HCT116 (cell line): ENCODE measurements at regions not wholly inside any gene's neighbourhood (a gene's known extent, or its start where the extent isn't known, plus 50 kb on each side); places are given as distances from the start of the nearest gene placed in this dataset.

Experiments used
- ATAC-seq: fragments of 200-7000 bp; cut with Tn5 transposase; 2 replicates; pipeline ENCODE4 v1.9.1; 2020; ENCODE audit warnings: mild to moderate bottlenecking, moderate library complexity
- BruUV-seq: library from RNA; stranded (reverse); fragments of 400-500 nt; replicated peaks from 2 replicates; lab custom pipeline; 2021; lab: Mats Ljungman, UMichigan
- CTCF ChIA-PET: fragments of 300-600 bp; sonication (Branson Sonifier 250); formaldehyde crosslinking; loops from one replicate; lab custom pipeline; 2021; ENCODE audit warnings: antibody characterized with exemption; lab: Charles Lee
- POLR2A ChIA-PET: fragments of 300-600, 350-600 bp; sonication (Branson Sonifier 250); formaldehyde crosslinking; loops from one replicate; lab custom pipeline; 2021; ENCODE audit warnings: antibody characterized with exemption; lab: Charles Lee
- RAD21 ChIA-PET, 2 experiments: fragments of 300-600 bp; sonication (Branson Sonifier 250); formaldehyde crosslinking; loops; one replicate each; lab custom pipeline; 2023; ENCODE audit warnings: low total read pairs in 2 of 2; ENCODE audit not compliant: uncharacterized antibody in 2 of 2, unreplicated experiment in 2 of 2, low non-redundant PET in 1 of 2; lab: Charles Lee
- DNase-seq: peaks from one replicate; pipeline ENCODE4 v3.0.0-alpha.2; 2010; ENCODE audit warnings: low read depth, low spot score
- H2AFZ ChIP-seq: fragments of 200-600 bp; shearing (Covaris generic), sonication (generic); 2 replicates; pipeline ENCODE4 v1.6.1; 2017; ENCODE audit warnings: low read depth, mixed run types, mixed read lengths, antibody characterized with exemption, low read length; ENCODE audit not compliant: poor library complexity, severe bottlenecking
- H3K27ac ChIP-seq: 2 replicates; pipeline ENCODE4 v1.5.1; 2012; ENCODE audit warnings: low read depth, low read length
- H3K27me3 ChIP-seq: fragments of 200-600 bp; sonication (generic); 2 replicates; pipeline ENCODE4 v1.6.1; 2016; ENCODE audit warnings: mixed run types, low read length, mixed read lengths; ENCODE audit not compliant: insufficient read depth
- H3K36me3 ChIP-seq, 2 experiments: fragments of 200-500 bp in 1 of 2; fragments of 200-600 bp in 1 of 2; sonication (Bioruptor generic) in 1 of 2; sonication (generic) in 1 of 2; 2 replicates each; pipeline versions ENCODE4 v1.5.1 to v1.6.1; 2014 to 2016; ENCODE audit warnings: low read length in 2 of 2, inconsistent platforms in 1 of 2, mixed read lengths in 1 of 2, mixed run types in 1 of 2; ENCODE audit not compliant: insufficient read depth in 2 of 2, control insufficient read depth in 1 of 2
- H3K4me1 ChIP-seq, 2 experiments: fragments of 200-600 bp in 1 of 2; sonication (generic) in 1 of 2; 2 replicates each; pipeline versions ENCODE4 v1.5.1 to v1.6.1; 2012 to 2017; ENCODE audit warnings: low read length in 2 of 2, inconsistent platforms in 1 of 2, mild to moderate bottlenecking in 1 of 2, mixed read lengths in 1 of 2, mixed run types in 1 of 2, moderate library complexity in 1 of 2; ENCODE audit not compliant: insufficient read depth in 2 of 2, control insufficient read depth in 1 of 2
- H3K4me2 ChIP-seq: fragments of 200-600 bp; sonication (generic); 2 replicates; pipeline ENCODE4 v1.6.1; 2017; ENCODE audit warnings: mixed run types, low read length, mixed read lengths
- H3K4me3 ChIP-seq, 2 experiments: fragments of 200-600 bp in 1 of 2; sonication (generic) in 1 of 2; replicated peaks in 1 of 2; 2 replicates each; pipeline ENCODE4 v1.5.1; 2011 to 2016; ENCODE audit warnings: low read length in 2 of 2, control low read depth in 1 of 2, low read depth in 1 of 2, mild to moderate bottlenecking in 1 of 2, mixed read lengths in 1 of 2, mixed run types in 1 of 2
- H3K79me2 ChIP-seq: fragments of 200-600 bp; sonication (generic); 2 replicates; pipeline ENCODE4 v1.6.1; 2017; ENCODE audit warnings: mild to moderate bottlenecking, mixed run types, low read length, moderate library complexity, mixed read lengths; ENCODE audit not compliant: insufficient read depth
- H3K9ac ChIP-seq: fragments of 200-600 bp; sonication (generic); 2 replicates; pipeline ENCODE4 v1.6.1; 2016; ENCODE audit warnings: low read length, mixed read lengths
- H3K9me2 ChIP-seq: fragments of 200-600 bp; sonication (generic), shearing (Covaris generic); 2 replicates; pipeline ENCODE4 v1.6.1; 2017; ENCODE audit warnings: mixed run types, mild to moderate bottlenecking, moderate library complexity; ENCODE audit not compliant: insufficient read depth
- H3K9me3 ChIP-seq, 2 experiments: fragments of 200-500 bp in 1 of 2; fragments of 200-600 bp in 1 of 2; sonication (Bioruptor generic) in 1 of 2; sonication (generic) in 1 of 2; 2 replicates each; pipeline ENCODE4 v1.6.1; 2014 to 2017; ENCODE audit warnings: low read length in 2 of 2, mixed read lengths in 2 of 2, inconsistent platforms in 1 of 2, low read depth in 1 of 2, mild to moderate bottlenecking in 1 of 2, mixed run types in 1 of 2, moderate library complexity in 1 of 2; ENCODE audit not compliant: control insufficient read depth in 1 of 2, insufficient read depth in 1 of 2
- H4K20me1 ChIP-seq: fragments of 200-600 bp; sonication (generic), shearing (Covaris generic); 2 replicates; pipeline ENCODE4 v1.6.1; 2017; ENCODE audit warnings: mixed run types, mild to moderate bottlenecking, moderate library complexity; ENCODE audit not compliant: insufficient read depth
- CBX3 ChIP-seq: IDR thresholded peaks from 2 replicates; pipeline ENCODE4 v1.6.1; 2012; ENCODE audit warnings: low read depth
- CEBPB ChIP-seq: IDR thresholded peaks from 2 replicates; pipeline ENCODE4 v1.6.1; 2012; ENCODE audit warnings: low read depth
- EGR1 ChIP-seq: IDR thresholded peaks from 2 replicates; pipeline ENCODE4 v1.6.1; 2012; ENCODE audit warnings: low read depth
- EZH2phosphoT487 ChIP-seq: fragments of 200-600 bp; IDR thresholded peaks from 2 replicates; pipeline ENCODE4 v1.6.1; 2018; ENCODE audit warnings: antibody characterized with exemption, borderline replicate concordance
- FOSL1 ChIP-seq: IDR thresholded peaks from 2 replicates; pipeline ENCODE4 v1.6.1; 2012; ENCODE audit warnings: low read depth
- JUND ChIP-seq: IDR thresholded peaks from 2 replicates; pipeline ENCODE4 v1.6.1; 2012
- MAX ChIP-seq: IDR thresholded peaks from 2 replicates; pipeline ENCODE4 v1.6.1; 2012
- POLR2A ChIP-seq: IDR thresholded peaks from 2 replicates; pipeline ENCODE4 v1.7.0; 2011; ENCODE audit warnings: borderline replicate concordance; ENCODE audit not compliant: insufficient read depth, insufficient read length; ENCODE audit errors: extremely low read depth
- POLR2AphosphoS5 ChIP-seq: IDR thresholded peaks from 2 replicates; pipeline ENCODE4 v1.6.1; 2011; ENCODE audit warnings: mild to moderate bottlenecking, low read depth, low read length, moderate library complexity
- RAD21 ChIP-seq: IDR thresholded peaks from 2 replicates; pipeline ENCODE4 v1.6.1; 2012; ENCODE audit warnings: low read depth, mild to moderate bottlenecking
- REST ChIP-seq: IDR thresholded peaks from 2 replicates; pipeline ENCODE4 v1.6.1; 2012; ENCODE audit warnings: low read depth
- SIN3A ChIP-seq: IDR thresholded peaks from 2 replicates; pipeline ENCODE4 v1.6.1; 2012; ENCODE audit warnings: low read depth
- TCF7L2 ChIP-seq: IDR thresholded peaks from 2 replicates; pipeline ENCODE4 v1.7.0; 2011; ENCODE audit warnings: borderline replicate concordance, inconsistent platforms; ENCODE audit not compliant: insufficient read depth, insufficient read length; ENCODE audit errors: extremely low read depth
- YY1 ChIP-seq: IDR thresholded peaks from 2 replicates; pipeline ENCODE4 v1.6.1; 2011; ENCODE audit warnings: low read length, low read depth, moderate library complexity, mild to moderate bottlenecking; ENCODE audit not compliant: insufficient replicate concordance; ENCODE audit errors: extremely low read depth
- ZFX ChIP-seq: fragments of 450-650 bp; IDR thresholded peaks from 2 replicates; pipeline ENCODE4 v1.6.1; 2017
- ZNF274 ChIP-seq: fragments of 200-500 bp; sonication (Bioruptor generic); IDR thresholded peaks from 2 replicates; pipeline ENCODE4 v1.6.1; 2014; ENCODE audit warnings: mild to moderate bottlenecking, low read depth, low read length, inconsistent platforms
- intact Hi-C: fragments of 100-400 bp; cut with micrococcal nuclease; formaldehyde crosslinking; loops from 2 replicates; pipeline ENCODE4 v1.10.0; 2022
- TF ChIP-seq, protein P1 (sequence below): IDR thresholded peaks from 2 replicates; pipeline ENCODE4 v1.6.1; 2011; ENCODE audit warnings: mild to moderate bottlenecking, low read length, moderate library complexity; ENCODE audit not compliant: insufficient replicate concordance; ENCODE audit errors: extremely low read depth
- TF ChIP-seq, protein P2 (sequence below): IDR thresholded peaks from 2 replicates; pipeline ENCODE4 v1.6.1; 2012
- TF ChIP-seq, protein P3 (sequence below), 3 experiments: fragments of 200-600 bp in 1 of 3; sonication (generic) in 1 of 3; IDR thresholded peaks in 2 of 3; conservative IDR thresholded peaks in 1 of 3; 2 replicates each; pipeline ENCODE4 v1.5.1; 2012 to 2017; ENCODE audit warnings: low read depth in 2 of 3, low read length in 2 of 3, antibody characterized with exemption in 1 of 3, borderline replicate concordance in 1 of 3, control low read depth in 1 of 3, mild to moderate bottlenecking in 1 of 3, mixed read lengths in 1 of 3, mixed run types in 1 of 3, moderate library complexity in 1 of 3; ENCODE audit not compliant: insufficient read depth in 1 of 3

DNA sequence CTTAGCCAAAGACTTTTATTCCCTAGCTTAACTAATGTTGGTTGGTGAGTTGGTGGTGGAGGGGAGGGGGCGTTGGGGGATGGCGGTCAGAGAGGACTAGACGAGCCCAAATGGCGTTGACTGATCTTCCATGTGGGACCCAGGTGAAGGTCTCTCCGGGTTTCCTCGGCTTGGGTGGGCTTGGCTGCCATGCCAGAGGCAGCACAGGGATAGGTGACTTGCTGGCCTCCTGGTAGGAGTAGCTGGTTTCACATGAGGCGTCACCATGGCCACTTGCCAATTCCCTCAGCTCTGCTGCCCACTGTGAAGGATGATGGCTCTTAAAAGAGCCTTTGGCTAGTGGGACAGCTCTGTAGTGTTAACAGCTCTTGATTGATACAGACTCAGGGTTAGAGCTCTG lies 1337.0 kb upstream of the FAM98A start (continued):
- TF ChIP-seq SIN3A (no peak), CBX3 (no peak)

DNA sequence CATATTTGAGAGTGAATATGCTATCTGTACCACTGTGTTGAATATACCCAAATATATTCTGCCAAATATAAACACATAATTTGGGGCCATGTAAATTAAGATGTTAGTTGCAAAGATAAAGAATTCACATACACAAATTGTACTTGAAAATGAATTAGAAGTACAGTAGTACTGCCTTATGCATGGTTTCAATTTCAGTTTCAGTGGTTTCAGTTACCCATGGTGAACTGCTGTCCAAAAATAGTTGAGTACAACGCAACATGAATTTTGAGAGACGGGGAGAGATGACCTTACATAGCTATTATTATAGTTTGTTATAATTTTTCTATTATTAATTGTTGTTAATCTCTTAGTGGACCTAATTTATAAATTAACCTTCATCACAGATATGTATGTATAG lies 1313.0 kb upstream of the FAM98A start:
- DNase-seq (no peak), ATAC-seq (no peak)
- intact Hi-C loops, result no loop called here
- CTCF ChIA-PET, result no interaction called here
- no TSS peak for BruUV-seq
- Histone ChIP-seq H3K4me2 (no peak overlapping the region), H3K9me2 (no peaks in the 10 kb centered on the region), H4K20me1 (no peaks in the 10 kb centered on the region), H3K4me3 (no peak overlapping the region), H3K9me3 (peaks cover 3 to 10% of the 10 kb centered on the region in 2 experiments; a peak in 2 of 4 replicates), H3K79me2 (no peaks in the 10 kb centered on the region), H3K9ac (no peak overlapping the region), H3K36me3 (no peaks in the 10 kb centered on the region), H3K27ac (no peak overlapping the region), H3K27me3 (no peaks in the 10 kb centered on the region), H2AFZ (no peak overlapping the region), H3K4me1 (no peaks in the 10 kb centered on the region)
- RAD21 ChIA-PET, result no interaction called here
- POLR2A ChIA-PET, result no interaction called here
- TF ChIP-seq RAD21, result no peak
- TF ChIP-seq EGR1, result no peak
- TF ChIP-seq POLR2AphosphoS5, result no peak
- no peak for TF ChIP-seq REST
- no peak for TF ChIP-seq FOSL1
- no peak for TF ChIP-seq CEBPB
- TF ChIP-seq ZNF274, result no peak
- no peak for TF ChIP-seq EZH2phosphoT487
- TF ChIP-seq, protein P1, sequence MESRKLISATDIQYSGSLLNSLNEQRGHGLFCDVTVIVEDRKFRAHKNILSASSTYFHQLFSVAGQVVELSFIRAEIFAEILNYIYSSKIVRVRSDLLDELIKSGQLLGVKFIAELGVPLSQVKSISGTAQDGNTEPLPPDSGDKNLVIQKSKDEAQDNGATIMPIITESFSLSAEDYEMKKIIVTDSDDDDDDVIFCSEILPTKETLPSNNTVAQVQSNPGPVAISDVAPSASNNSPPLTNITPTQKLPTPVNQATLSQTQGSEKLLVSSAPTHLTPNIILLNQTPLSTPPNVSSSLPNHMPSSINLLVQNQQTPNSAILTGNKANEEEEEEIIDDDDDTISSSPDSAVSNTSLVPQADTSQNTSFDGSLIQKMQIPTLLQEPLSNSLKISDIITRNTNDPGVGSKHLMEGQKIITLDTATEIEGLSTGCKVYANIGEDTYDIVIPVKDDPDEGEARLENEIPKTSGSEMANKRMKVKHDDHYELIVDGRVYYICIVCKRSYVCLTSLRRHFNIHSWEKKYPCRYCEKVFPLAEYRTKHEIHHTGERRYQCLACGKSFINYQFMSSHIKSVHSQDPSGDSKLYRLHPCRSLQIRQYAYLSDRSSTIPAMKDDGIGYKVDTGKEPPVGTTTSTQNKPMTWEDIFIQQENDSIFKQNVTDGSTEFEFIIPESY, result no peak
- TF ChIP-seq JUND, result no peak
- no peak for TF ChIP-seq TCF7L2
- TF ChIP-seq, protein P2, sequence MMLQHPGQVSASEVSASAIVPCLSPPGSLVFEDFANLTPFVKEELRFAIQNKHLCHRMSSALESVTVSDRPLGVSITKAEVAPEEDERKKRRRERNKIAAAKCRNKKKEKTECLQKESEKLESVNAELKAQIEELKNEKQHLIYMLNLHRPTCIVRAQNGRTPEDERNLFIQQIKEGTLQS, result no peak
- no peak for TF ChIP-seq YY1
- TF ChIP-seq, protein P3, sequence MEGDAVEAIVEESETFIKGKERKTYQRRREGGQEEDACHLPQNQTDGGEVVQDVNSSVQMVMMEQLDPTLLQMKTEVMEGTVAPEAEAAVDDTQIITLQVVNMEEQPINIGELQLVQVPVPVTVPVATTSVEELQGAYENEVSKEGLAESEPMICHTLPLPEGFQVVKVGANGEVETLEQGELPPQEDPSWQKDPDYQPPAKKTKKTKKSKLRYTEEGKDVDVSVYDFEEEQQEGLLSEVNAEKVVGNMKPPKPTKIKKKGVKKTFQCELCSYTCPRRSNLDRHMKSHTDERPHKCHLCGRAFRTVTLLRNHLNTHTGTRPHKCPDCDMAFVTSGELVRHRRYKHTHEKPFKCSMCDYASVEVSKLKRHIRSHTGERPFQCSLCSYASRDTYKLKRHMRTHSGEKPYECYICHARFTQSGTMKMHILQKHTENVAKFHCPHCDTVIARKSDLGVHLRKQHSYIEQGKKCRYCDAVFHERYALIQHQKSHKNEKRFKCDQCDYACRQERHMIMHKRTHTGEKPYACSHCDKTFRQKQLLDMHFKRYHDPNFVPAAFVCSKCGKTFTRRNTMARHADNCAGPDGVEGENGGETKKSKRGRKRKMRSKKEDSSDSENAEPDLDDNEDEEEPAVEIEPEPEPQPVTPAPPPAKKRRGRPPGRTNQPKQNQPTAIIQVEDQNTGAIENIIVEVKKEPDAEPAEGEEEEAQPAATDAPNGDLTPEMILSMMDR (IDR thresholded peaks at IDR 0.05 in 2 of 3, conservative IDR thresholded peaks at IDR 0.05 in 1 of 3; ENCODE audit: borderline replicate concordance in 1 of 3, insufficient read depth in 1 of 3, low read depth in 2 of 3, low read length in 2 of 3), result no peak
- no peak for TF ChIP-seq POLR2A
- no peak for TF ChIP-seq SIN3A
- no peak for TF ChIP-seq ZFX
- no peak for TF ChIP-seq CBX3
- TF ChIP-seq MAX, result no peak
